HG03025 (cell line): ENCODE measurements at regions not wholly inside any gene's neighbourhood (a gene's known extent, or its start where the extent isn't known, plus 50 kb on each side); places are given as distances from the start of the nearest gene placed in this dataset.

Experiments used
- ATAC-seq: cut with Tn5 transposase; IDR thresholded peaks from one replicate; pipeline ENCODE4 v1.9.1; 2021; ENCODE audit warnings: mild to moderate bottlenecking, moderate library complexity; ENCODE audit not compliant: unreplicated experiment, low FRiP score

GRCh38 chr16:86823125-86823524 is 244.8 kb downstream of the FOXL1 start:
- no peak for ATAC-seq

DNA sequence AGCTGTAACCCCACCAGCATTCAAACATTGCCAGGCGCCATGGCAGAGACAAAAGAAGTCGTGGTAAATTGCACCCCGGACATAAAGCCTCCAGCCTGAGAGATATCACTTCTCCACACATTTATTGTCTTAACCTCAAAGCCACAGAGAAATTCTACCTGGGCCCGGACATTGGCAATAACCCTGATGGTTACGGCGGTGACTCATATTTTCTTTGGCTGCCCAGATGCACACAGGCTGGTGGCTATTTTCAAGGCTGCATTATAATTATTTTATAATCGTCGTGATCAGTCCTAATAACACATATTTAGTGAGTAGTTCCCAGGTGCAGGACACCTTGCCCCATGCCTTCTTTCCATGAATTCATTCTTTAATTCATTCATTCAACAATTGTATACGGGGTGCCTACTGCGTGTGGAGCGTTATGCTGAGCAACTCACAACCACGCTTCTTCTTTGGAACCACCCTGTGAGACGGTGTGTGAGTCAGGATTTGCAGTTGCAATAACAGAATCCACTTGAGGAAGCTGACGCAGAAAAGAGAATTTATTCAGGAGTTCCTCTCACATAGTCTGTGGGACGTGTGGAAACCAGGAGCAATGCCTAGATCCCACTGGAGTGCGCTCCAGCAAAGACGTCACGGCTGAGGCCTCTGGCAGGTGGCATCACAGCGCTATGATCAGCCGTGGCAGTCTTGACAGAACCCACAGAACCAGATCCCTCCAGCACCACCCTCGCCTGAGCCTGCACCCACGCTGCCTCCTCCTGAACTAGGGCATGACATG is 245.7 kb downstream of the FOXL1 start:
- no peak for ATAC-seq

DNA sequence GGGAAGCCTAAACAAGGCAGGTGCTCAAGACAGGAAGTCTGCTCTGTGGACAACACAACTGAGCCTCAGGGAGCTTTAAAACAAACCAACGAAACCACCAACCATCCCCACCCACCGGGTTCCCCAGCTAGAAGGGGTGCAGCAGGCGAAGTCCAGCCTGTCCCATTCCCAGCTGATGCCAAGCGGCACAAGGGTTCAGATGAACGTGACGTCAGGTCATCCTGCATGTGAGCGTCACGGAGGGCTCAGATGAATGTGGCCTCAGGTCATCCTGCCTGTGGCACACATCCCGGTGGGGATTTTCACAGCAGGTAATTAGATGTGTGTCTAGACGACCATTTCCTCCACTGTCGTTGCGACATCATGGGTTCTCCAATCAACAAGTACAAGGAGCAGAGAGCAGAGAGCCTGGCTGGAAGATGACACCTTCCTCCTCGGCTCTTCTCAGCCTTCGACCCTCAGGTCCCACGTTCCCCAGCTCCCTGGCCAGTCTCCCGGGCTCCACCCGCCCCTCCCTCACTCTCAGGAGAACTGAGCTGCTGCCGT is 246.5 kb downstream of the FOXL1 start:
- ATAC-seq: no peak

DNA sequence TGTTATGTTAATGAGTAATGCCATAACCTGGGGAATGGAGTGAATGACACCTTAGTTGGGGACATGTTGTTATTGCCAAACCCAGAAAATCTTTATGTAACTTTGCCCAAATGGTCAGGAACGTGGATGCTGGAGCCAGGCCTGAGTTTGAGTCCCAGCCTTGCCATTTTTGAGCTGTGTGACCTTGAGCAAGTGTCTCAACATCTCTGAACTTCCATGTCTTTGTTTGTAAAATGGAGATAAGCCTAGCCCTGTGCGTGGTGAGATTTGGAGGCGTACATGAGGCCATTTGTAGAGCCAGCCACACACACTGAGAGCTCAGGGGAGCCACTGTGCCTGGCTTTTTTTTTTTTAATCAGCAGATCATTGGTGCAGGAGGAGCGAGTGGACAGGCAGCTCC is 247.3 kb downstream of the FOXL1 start:
- ATAC-seq: no peak

DNA sequence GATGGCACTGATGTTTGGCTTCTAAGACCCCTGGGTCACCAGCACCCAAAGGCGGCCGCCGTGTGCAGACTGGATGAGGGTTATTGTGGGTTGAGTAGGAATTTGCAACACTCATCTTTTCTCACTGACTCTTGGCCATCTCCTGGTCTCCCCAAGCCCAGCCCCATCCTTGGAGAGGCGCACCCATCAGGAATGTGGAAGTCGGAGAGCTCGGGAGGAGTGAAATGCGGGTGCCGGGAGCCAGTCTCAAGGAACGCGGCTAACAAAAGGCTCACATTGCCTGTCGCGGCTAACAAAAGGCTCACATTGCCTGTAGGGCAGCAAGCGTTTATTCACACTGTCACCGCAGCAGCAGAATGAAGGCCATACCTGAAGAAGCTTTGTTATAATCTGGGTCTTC is 248.6 kb downstream of the FOXL1 start:
- ATAC-seq: no peak

- no peak for ATAC-seq
Observed at GRCh38 chr16:86827521-86827920, 249.2 kb downstream of the FOXL1 start.

DNA sequence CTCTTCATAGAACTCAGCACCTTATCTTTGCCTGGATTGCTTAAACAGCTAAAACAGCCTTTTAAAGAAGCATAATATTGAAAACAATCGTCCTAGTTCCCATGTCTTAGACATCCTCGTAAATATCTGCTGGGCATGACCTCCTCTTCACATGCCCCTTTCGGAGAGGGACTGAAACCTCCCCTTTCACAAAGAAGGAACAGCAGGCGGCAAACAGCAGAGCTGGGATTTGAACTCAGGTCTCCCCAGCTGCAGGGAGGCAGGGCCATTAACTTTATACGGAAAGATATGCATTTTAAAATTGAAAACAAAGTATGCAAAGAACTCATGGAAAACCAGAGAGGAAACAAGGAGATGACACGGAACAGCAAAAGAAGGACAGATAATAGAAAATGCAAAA is 249.9 kb downstream of the FOXL1 start:
- ATAC-seq: no peak

DNA sequence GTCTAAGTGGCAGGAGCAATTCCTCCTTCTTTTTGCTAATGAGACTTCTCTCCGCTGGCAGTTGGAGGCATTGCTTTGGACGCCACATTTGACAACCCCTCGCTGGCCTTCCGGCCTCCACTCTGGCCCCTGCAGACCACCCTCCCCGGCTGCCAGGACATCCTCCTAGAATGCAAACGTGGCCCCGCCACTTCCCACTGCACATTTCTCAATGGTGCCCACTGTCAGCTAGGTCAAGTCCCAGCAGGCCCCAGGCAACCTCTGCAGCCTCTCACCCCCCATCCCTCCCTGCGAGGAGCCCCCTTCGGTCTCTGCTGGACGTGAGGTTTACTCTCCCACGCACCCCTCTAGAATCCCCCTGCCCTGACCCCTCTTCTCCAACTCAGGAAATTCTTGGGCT is 250.3 kb downstream of the FOXL1 start:
- ATAC-seq: no peak

- ATAC-seq: no peak
Observed at GRCh38 chr16:86831366-86831765, 253.0 kb downstream of the FOXL1 start.

DNA sequence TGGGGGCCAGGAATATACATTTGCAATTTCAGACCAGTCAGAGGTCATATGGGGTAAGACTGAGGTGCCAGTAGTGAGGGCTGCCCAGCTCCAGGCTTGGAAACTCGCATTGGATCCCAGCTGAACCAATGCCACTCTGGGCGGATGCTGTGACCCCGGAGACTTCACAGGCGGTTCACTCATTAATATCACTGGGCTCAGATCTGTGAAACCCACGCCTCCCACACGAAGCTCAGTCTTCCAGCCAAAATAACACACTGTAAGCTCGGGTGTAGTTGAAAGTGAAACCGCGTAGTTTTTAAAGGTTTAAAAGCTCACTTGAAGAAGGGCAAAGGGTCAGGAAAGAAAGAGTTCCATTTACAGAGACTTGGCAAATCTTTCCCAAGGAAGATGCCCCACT is 254.8 kb downstream of the FOXL1 start:
- ATAC-seq: no peak

GRCh38 chr16:86834451-86835035 is 256.2 kb downstream of the FOXL1 start:
- ATAC-seq: no peak

- no peak for ATAC-seq
Observed at GRCh38 chr16:86835982-86836381, 257.6 kb downstream of the FOXL1 start.

DNA sequence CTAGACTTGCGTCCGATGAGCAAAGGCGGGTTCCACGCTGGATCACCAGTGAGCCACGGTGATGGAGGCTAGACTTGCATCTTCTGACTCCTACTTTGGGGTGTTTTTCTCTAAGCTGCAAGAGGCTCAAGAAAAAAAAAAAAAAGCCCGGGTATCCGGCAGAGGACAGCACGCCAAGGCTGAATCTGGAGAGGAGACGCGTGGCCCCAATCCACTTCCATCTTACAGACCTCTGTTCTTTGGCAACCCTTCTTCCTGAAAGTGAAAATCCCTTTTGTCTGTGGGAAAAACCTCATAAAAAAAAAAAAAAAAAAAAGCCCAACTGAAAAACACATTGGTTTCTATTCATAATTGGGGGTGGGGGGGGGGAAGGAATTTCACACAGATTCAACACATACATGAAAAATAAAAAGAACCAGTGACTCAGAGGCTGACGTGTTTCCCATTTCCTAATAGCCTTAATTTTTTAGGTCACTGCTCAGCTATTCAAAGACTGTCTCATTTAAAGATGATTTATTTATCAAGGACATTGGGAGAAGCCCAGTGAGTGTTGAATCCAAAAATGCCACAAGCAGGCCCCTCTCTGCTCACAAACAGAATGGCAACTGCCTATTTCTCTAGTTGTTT is 258.3 kb downstream of the FOXL1 start:
- ATAC-seq: no peak

GRCh38 chr16:86843812-86844211 is 265.5 kb downstream of the FOXL1 start:
- no peak for ATAC-seq

- no peak for ATAC-seq
Observed at GRCh38 chr16:86844695-86845094, 266.3 kb downstream of the FOXL1 start.

DNA sequence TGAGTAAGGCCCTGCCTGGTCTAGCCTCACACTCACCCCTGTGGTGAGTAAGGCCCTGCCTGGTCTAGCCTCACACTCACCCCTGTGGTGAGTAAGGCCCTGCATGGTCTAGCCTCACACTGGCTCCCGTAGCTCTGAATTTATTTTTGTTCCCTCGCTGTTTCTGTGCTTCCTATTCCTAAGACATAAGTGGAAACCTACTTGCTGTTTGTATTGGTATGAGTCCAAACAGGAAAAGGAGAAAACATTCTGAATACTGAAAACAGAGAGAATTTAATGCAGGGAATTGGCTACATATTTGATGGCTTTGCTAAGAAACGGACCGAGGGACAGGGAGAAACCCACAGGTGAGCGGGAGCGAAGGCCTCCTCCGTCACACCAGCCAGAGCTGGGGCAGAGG is 267.8 kb downstream of the FOXL1 start:
- ATAC-seq: no peak

- no peak for ATAC-seq
Observed at GRCh38 chr16:86848821-86849220, 270.5 kb downstream of the FOXL1 start.

DNA sequence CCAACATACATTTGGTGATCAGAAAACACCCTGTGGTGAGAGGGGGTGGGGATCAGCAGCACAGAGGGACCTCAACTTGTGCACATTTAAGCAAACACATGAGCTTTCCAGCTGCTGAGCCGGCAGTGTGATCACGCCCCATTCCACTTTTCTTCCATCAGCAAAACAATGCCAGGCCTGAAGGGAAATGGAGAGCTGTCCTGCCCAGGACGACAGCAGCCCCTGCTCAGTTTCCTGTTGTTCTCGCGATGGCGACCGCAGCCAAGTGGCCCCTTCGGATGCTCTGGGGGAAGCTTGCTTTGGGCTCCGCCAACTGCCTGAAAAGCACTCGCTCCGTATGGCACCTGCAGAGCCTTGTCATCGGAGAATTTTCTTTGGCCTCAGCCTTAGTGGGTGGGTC is 272.3 kb downstream of the FOXL1 start:
- no peak for ATAC-seq

GRCh38 chr16:86852135-86852534 is 273.8 kb downstream of the FOXL1 start:
- no peak for ATAC-seq

GRCh38 chr16:86854058-86854621 is 275.8 kb downstream of the FOXL1 start:
- no peak for ATAC-seq

- no peak for ATAC-seq
Observed at GRCh38 chr16:86854626-86855294, 276.4 kb downstream of the FOXL1 start.
